Panc1 (cell line): ENCODE measurements at regions not wholly inside any gene's neighbourhood (a gene's known extent, or its start where the extent isn't known, plus 50 kb on each side); places are given as distances from the start of the nearest gene placed in this dataset.

Source experiments
- CTCF ChIP-seq: fragments of 450-650 bp; IDR thresholded peaks from 2 replicates; pipeline ENCODE4 v1.5.1; 2017; ENCODE audit warnings: mild to moderate bottlenecking
- POLR2AphosphoS5 ChIP-seq: IDR thresholded peaks from 2 replicates; pipeline ENCODE4 v1.6.1; 2012; ENCODE audit warnings: mild to moderate bottlenecking, low read depth, low read length, moderate library complexity
- TCF7L2 ChIP-seq: IDR thresholded peaks from 2 replicates; pipeline ENCODE4 v1.6.1; 2011; ENCODE audit warnings: mild to moderate bottlenecking, low read depth, low read length, inconsistent platforms

GRCh38 chr3:137108699-137109440, 151.1 kb downstream of the IL20RB start:
- TF ChIP-seq CTCF (no peak), POLR2AphosphoS5 (no peak), TCF7L2 (no peak)
